ENCODE measurements at regions not wholly inside any gene's neighbourhood (a gene's known extent, or its start where the extent isn't known, plus 50 kb on each side); places are given as distances from the start of the nearest gene placed in this dataset.

DNA sequence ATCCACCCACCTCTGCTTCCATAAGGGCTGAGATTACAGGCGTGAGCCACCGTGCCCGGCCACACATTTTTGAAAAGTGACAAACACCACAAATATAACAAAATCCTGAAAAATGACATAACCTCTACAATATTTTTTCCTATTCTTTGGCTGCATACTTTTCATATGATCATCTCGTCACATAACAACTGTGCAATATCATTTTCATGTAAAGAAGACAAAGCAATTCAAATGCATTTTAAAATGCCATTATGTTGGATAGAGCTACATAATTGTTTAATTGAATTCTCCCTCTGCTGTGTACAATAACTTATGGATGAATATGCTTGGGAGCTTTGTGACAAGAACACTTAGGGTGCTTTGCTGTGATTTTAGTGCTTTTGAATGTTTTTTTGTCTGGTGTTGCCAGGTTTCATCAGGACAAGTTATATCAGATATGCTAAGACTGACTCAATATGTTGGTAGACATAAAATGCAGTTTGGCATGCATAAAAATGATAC is 132.9 kb downstream of the CHIC2 start:
- TF ChIP-seq CTCF (IDR thresholded peaks at IDR 0.05) (no peak), POLR2A (IDR thresholded peaks at IDR 0.05) (no peak)
